H1 (cell line): ENCODE measurements at regions not wholly inside any gene's neighbourhood (a gene's known extent, or its start where the extent isn't known, plus 50 kb on each side); places are given as distances from the start of the nearest gene placed in this dataset.

Experiments
- CTCF ChIA-PET: fragments of 300-600 bp; sonication (Branson Sonifier 250); formaldehyde crosslinking; loops from one replicate; lab custom pipeline; 2021; ENCODE audit not compliant: partially characterized antibody; lab: Charles Lee
- POLR2A ChIA-PET: fragments of 300-600 bp; sonication (Branson Sonifier 250); formaldehyde crosslinking; loops from one replicate; lab custom pipeline; 2021; ENCODE audit warnings: inconsistent platforms; ENCODE audit not compliant: partially characterized antibody; lab: Charles Lee
- DNase-seq, 2 experiments: peaks; one replicate each; pipeline versions ENCODE4 v3.0.0 to v3.0.0-alpha.2; 2010 to 2022; ENCODE audit warnings: low spot score in 2 of 2, low read depth in 1 of 2, mixed read lengths in 1 of 2
- FAIRE-seq: peaks from 2 replicates; lab custom pipeline; 2011; peaks lifted over from hg19 to GRCh38; lab: Jason Lieb, UNC
- H2AFZ ChIP-seq: 2 replicates; pipeline ENCODE4 v1.8.1; 2012; ENCODE audit warnings: low read length, inconsistent platforms
- H2AK5ac ChIP-seq: 2 replicates; pipeline ENCODE4 v1.6.1; 2013; ENCODE audit warnings: low read depth, low read length
- H2BK120ac ChIP-seq: replicated peaks from 2 replicates; pipeline ENCODE3; 2013; ENCODE audit warnings: low read depth, low read length, inconsistent platforms
- H2BK12ac ChIP-seq: 2 replicates; pipeline ENCODE4 v1.6.1; 2013; ENCODE audit warnings: low read depth, low read length
- H2BK15ac ChIP-seq: 2 replicates; pipeline ENCODE4 v1.6.1; 2013; ENCODE audit warnings: low read length
- H2BK20ac ChIP-seq: 2 replicates; pipeline ENCODE4 v1.6.1; 2013; ENCODE audit warnings: low read length
- H2BK5ac ChIP-seq: 2 replicates; pipeline ENCODE4 v1.6.1; 2013; ENCODE audit warnings: low read depth, low read length
- H3K14ac ChIP-seq: 2 replicates; pipeline ENCODE4 v1.6.1; 2013; ENCODE audit warnings: inconsistent platforms; ENCODE audit not compliant: insufficient read length
- H3K18ac ChIP-seq: 2 replicates; pipeline ENCODE4 v1.6.1; 2013; ENCODE audit warnings: low read length; ENCODE audit errors: extremely low read depth
- H3K23ac ChIP-seq: 2 replicates; pipeline ENCODE4 v1.6.1; 2013; ENCODE audit warnings: inconsistent platforms; ENCODE audit not compliant: insufficient read length
- H3K23me2 ChIP-seq: 2 replicates; pipeline ENCODE4 v1.6.1; 2013; ENCODE audit warnings: low read depth, low read length
- H3K27ac ChIP-seq: 2 replicates; pipeline ENCODE4 v1.6.1; 2011; ENCODE audit warnings: low read depth, low read length, inconsistent platforms
- H3K27me3 ChIP-seq, 4 experiments: replicated peaks in 1 of 4; 1 replicate in 1 of 4; 2 replicates in 3 of 4; pipeline versions ENCODE4 v1.6.1 to v1.8.1; 2011 to 2013; ENCODE audit warnings: low read length in 3 of 4, mild to moderate bottlenecking in 3 of 4, inconsistent platforms in 2 of 4, mixed read lengths in 2 of 4, moderate library complexity in 1 of 4; ENCODE audit not compliant: control insufficient read depth in 3 of 4, insufficient read depth in 3 of 4; ENCODE audit errors: extremely low read depth in 1 of 4
- H3K36me3 ChIP-seq, 4 experiments: 2 replicates each; pipeline versions ENCODE4 v1.6.1 to v1.8.1; 2011 to 2013; ENCODE audit warnings: mild to moderate bottlenecking in 4 of 4, low read length in 3 of 4, moderate library complexity in 2 of 4, control low read depth in 1 of 4, inconsistent platforms in 1 of 4; ENCODE audit not compliant: insufficient read depth in 4 of 4, control insufficient read depth in 2 of 4
- H3K4ac ChIP-seq: replicated peaks from 2 replicates; pipeline ENCODE3; 2013; ENCODE audit warnings: low read length, low read depth, mixed read lengths, inconsistent platforms; ENCODE audit not compliant: insufficient read length
- H3K4me1 ChIP-seq, 4 experiments: replicated peaks in 1 of 4; 1 replicate in 1 of 4; 2 replicates in 3 of 4; pipeline versions ENCODE4 v1.6.1 to v1.8.1; 2011 to 2013; ENCODE audit warnings: low read length in 3 of 4, inconsistent platforms in 2 of 4, mixed read lengths in 1 of 4; ENCODE audit not compliant: insufficient read depth in 4 of 4, control insufficient read depth in 3 of 4
- H3K4me2 ChIP-seq, 2 experiments: 2 replicates each; pipeline versions ENCODE4 v1.6.1 to v1.8.1; 2011 to 2013; ENCODE audit warnings: low read depth in 2 of 2, low read length in 2 of 2, control low read depth in 1 of 2, inconsistent platforms in 1 of 2, mild to moderate bottlenecking in 1 of 2; ENCODE audit not compliant: insufficient read depth in 1 of 2
- H3K4me3 ChIP-seq, 4 experiments: fragments of 200-600, 300-600 bp in 1 of 4; sonication (generic), shearing (Covaris generic), sonication (Bioruptor Twin) in 1 of 4; 2 replicates each; pipeline versions ENCODE4 v1.5.1 to v1.8.1; 2011 to 2016; ENCODE audit warnings: low read length in 4 of 4, low read depth in 3 of 4, control low read depth in 2 of 4, inconsistent platforms in 2 of 4, mild to moderate bottlenecking in 2 of 4, mixed read lengths in 1 of 4, moderate library complexity in 1 of 4; ENCODE audit not compliant: insufficient read depth in 2 of 4; ENCODE audit errors: extremely low read depth in 1 of 4
- H3K56ac ChIP-seq: replicated peaks from 2 replicates; pipeline ENCODE3; 2013; ENCODE audit warnings: low read depth, mild to moderate bottlenecking, mixed read lengths, low read length, inconsistent platforms; ENCODE audit not compliant: insufficient read length
- H3K79me1 ChIP-seq: 2 replicates; pipeline ENCODE4 v1.6.1; 2013; ENCODE audit warnings: low read depth, low read length, control low read depth
- H3K79me2 ChIP-seq, 2 experiments: 2 replicates each; pipeline versions ENCODE4 v1.6.1 to v1.8.1; 2012 to 2013; ENCODE audit warnings: low read length in 2 of 2, mild to moderate bottlenecking in 2 of 2, inconsistent platforms in 1 of 2; ENCODE audit not compliant: insufficient read depth in 2 of 2, control insufficient read depth in 1 of 2
- H3K9ac ChIP-seq, 4 experiments: replicated peaks in 1 of 4; 1 replicate in 1 of 4; 2 replicates in 3 of 4; pipeline versions ENCODE4 v1.6.1 to v1.8.1; 2011 to 2013; ENCODE audit warnings: low read depth in 3 of 4, low read length in 3 of 4, control low read depth in 2 of 4, mild to moderate bottlenecking in 2 of 4, moderate library complexity in 2 of 4, inconsistent platforms in 1 of 4; ENCODE audit errors: extremely low read depth in 1 of 4
- H3K9me3 ChIP-seq, 2 experiments: 2 replicates each; pipeline versions ENCODE4 v1.6.1 to v1.8.1; 2012 to 2013; ENCODE audit warnings: mild to moderate bottlenecking in 2 of 2, moderate library complexity in 2 of 2, control low read depth in 1 of 2, inconsistent platforms in 1 of 2, low read depth in 1 of 2, low read length in 1 of 2, mixed read lengths in 1 of 2; ENCODE audit not compliant: insufficient read depth in 2 of 2
- H4K20me1 ChIP-seq, 2 experiments: replicated peaks in 1 of 2; 2 replicates each; pipeline versions ENCODE3 to v1.8.1; 2011 to 2013; ENCODE audit warnings: inconsistent platforms in 2 of 2, low read length in 2 of 2, mild to moderate bottlenecking in 1 of 2; ENCODE audit not compliant: insufficient read depth in 2 of 2, control insufficient read depth in 1 of 2
- H4K5ac ChIP-seq: 2 replicates; pipeline ENCODE4 v1.6.1; 2013; ENCODE audit warnings: low read length, low read depth, mixed read lengths, inconsistent platforms; ENCODE audit not compliant: insufficient read length
- H4K8ac ChIP-seq: 2 replicates; pipeline ENCODE4 v1.8.0; 2013; ENCODE audit warnings: mild to moderate bottlenecking, moderate library complexity, low read length, inconsistent platforms; ENCODE audit not compliant: insufficient read depth; ENCODE audit errors: extremely low read depth
- H4K91ac ChIP-seq: replicated peaks from 2 replicates; pipeline ENCODE3; 2013; ENCODE audit warnings: low read length, mixed read lengths, inconsistent platforms; ENCODE audit not compliant: insufficient read length
- HDAC6 ChIP-seq: IDR thresholded peaks from one replicate; pipeline ENCODE4 v1.7.1; 2012; ENCODE audit warnings: low read depth, mild to moderate bottlenecking, inconsistent platforms, low read length, moderate library complexity
- SAP30 ChIP-seq: fragments of 300-600 bp; sonication (generic); IDR thresholded peaks from 2 replicates; pipeline ENCODE4 v1.7.1; 2012; ENCODE audit warnings: low read length, moderate library complexity, mild to moderate bottlenecking, inconsistent platforms; ENCODE audit not compliant: insufficient read depth, insufficient replicate concordance
- ZNF274 ChIP-seq: IDR thresholded peaks from 2 replicates; pipeline ENCODE4 v1.7.0; 2012; ENCODE audit warnings: low read length, borderline replicate concordance; ENCODE audit errors: extremely low read depth
- WGBS, 2 experiments: shearing (Covaris generic) in 1 of 2; methylation state at CpG; one replicate each; pipeline versions ENCODE4 v1.1.6 to v1.1.7; 2013 to 2015; ENCODE audit warnings: low lambda C conversion rate in 2 of 2, mixed read lengths in 2 of 2, inconsistent platforms in 1 of 2, low coverage in 1 of 2, missing lambda C conversion rate in 1 of 2; ENCODE audit not compliant: insufficient replicate concordance in 2 of 2, insufficient coverage in 1 of 2, insufficient read length in 1 of 2; ENCODE audit errors: extremely low coverage in 1 of 2, missing lambda C conversion rate in 1 of 2; 5-methylcytosine and 5-hydroxymethylcytosine counted together
- TF ChIP-seq, protein P1 (sequence below): IDR thresholded peaks from 2 replicates; pipeline ENCODE4 v1.6.1; 2012; ENCODE audit warnings: inconsistent platforms

DNA sequence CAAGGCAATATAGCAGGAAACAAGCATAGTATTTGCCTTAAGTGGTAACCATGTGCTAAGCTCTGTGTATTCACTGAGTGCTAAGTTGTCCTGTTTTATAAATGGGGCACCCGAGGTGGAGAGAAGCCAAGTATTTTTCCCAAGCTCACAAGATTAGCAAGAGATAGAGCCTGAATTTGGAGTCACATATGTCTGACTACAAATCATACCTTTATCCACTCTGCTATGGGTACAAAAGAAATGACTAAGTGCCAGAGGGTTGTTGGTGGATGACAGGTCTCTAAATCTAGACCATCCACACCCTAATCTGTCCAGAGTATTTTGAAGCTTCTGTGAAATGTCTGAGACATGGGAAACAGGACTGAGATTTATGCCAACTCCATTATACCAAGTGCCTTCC, 182.1 kb upstream of the SEL1L start:
- Histone ChIP-seq H4K91ac (no peak overlapping the region), H3K18ac (no peak overlapping the region), H3K56ac (no peak overlapping the region), H2BK5ac (no peak overlapping the region), H3K36me3 (no peaks in the 10 kb centered on the region), H3K27ac (no peak overlapping the region), H3K4ac (no peak overlapping the region), H3K27me3 (no peaks in the 10 kb centered on the region), H3K79me2 (no peaks in the 10 kb centered on the region), H3K23ac (no peak overlapping the region), H2AFZ (no peak overlapping the region), H4K5ac (no peak overlapping the region), H2BK120ac (no peak overlapping the region), H3K79me1 (no peaks in the 10 kb centered on the region), H2BK12ac (no peak overlapping the region), H3K23me2 (no peaks in the 10 kb centered on the region), H3K9ac (no peak overlapping the region), H4K8ac (no peak overlapping the region), H3K4me2 (no peak overlapping the region), H4K20me1 (no peaks in the 10 kb centered on the region), H3K9me3 (no peaks in the 10 kb centered on the region), H3K14ac (no peak overlapping the region), H3K4me1 (no peaks in the 10 kb centered on the region), H2BK15ac (no peak overlapping the region), H2BK20ac (no peak overlapping the region), H3K4me3 (no peak overlapping the region), H2AK5ac (no peak overlapping the region)
- ChIA-PET CTCF (interaction anchor here (0.9 to 3.5 kb wide), 7 partner anchors 17 to 277 kb away, joined by 3 to 24 read pairs (median 5); no protein-coding TSS in a partner anchor), POLR2A (interaction anchor here (1.4 kb wide), 1 partner anchor 13 kb away, joined by 3 read pairs; no protein-coding TSS in a partner anchor)
- WGBS, 2 experiments: 93% methylated on average over 1 of the region's 1 CpG; no CpG with 5 or more reads in 1 of the 2 experiments
- FAIRE-seq: no peak
- DNase-seq: no peak
- TF ChIP-seq, protein P1, sequence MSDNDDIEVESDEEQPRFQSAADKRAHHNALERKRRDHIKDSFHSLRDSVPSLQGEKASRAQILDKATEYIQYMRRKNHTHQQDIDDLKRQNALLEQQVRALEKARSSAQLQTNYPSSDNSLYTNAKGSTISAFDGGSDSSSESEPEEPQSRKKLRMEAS: no peak
- TF ChIP-seq ZNF274: no peak
- no peak for TF ChIP-seq HDAC6
- TF ChIP-seq SAP30: no peak
